ENCODE measurements at regions not wholly inside any gene's neighbourhood (a gene's known extent, or its start where the extent isn't known, plus 50 kb on each side); places are given as distances from the start of the nearest gene placed in this dataset.

GRCh38 chr3:145578471-145578870 is 582.5 kb downstream of the PLOD2 start:
- Histone ChIP-seq H3K9ac (ENCODE audit: extremely low read depth, insufficient read length, low read length) (no peak overlapping the region), H2BK12ac (ENCODE audit: insufficient read length, low read depth, low read length) (no peak overlapping the region), H3K14ac (ENCODE audit: insufficient read depth, low read length) (no peak overlapping the region), H3K79me2 (ENCODE audit: insufficient read depth, low read length) (no peaks in the 10 kb centered on the region), H3K4me1 (ENCODE audit: insufficient read depth, low read length) (no peaks in the 10 kb centered on the region), H2AK5ac (ENCODE audit: insufficient read length, low read length) (no peak overlapping the region), H4K91ac (ENCODE audit: insufficient read length, low read depth, low read length) (no peak overlapping the region), H3K23me2 (ENCODE audit: insufficient read length, low read depth, low read length, poor library complexity, severe bottlenecking) (no peaks in the 10 kb centered on the region), H3K56ac (ENCODE audit: insufficient read length, low read depth, low read length) (no peak overlapping the region), H3T11ph (ENCODE audit: low read length) (no peak overlapping the region), H2BK15ac (ENCODE audit: low read depth, low read length) (no peak overlapping the region), H3K23ac (ENCODE audit: insufficient read length, low read depth, low read length) (no peak overlapping the region), H2BK120ac (ENCODE audit: low read depth, low read length, poor library complexity, severe bottlenecking) (no peak overlapping the region), H3K27me3 (ENCODE audit: insufficient read depth, low read length) (no peaks in the 10 kb centered on the region), H2AFZ (ENCODE audit: low read length) (no peak overlapping the region), H3K27ac (ENCODE audit: insufficient read length, low read depth, low read length) (no peak overlapping the region), H4K20me1 (ENCODE audit: control insufficient read depth, insufficient read depth, insufficient read length) (no peaks in the 10 kb centered on the region), H3K79me1 (ENCODE audit: insufficient read depth, low read depth, low read length, poor library complexity, severe bottlenecking) (no peaks in the 10 kb centered on the region), H4K8ac (replicated peaks; ENCODE audit: insufficient read length, low read depth, low read length) (no peak overlapping the region), H2BK20ac (ENCODE audit: low read depth, low read length, poor library complexity, severe bottlenecking) (no peak overlapping the region), H3K9me3 (ENCODE audit: control insufficient read depth, low read depth, low read length) (no peaks in the 10 kb centered on the region), H3K18ac (ENCODE audit: insufficient read length, low read depth, low read length) (no peak overlapping the region), H3K4ac (ENCODE audit: low read depth, low read length) (no peak overlapping the region), H2BK5ac (ENCODE audit: insufficient read length, low read length) (no peak overlapping the region), H4K5ac (ENCODE audit: insufficient read length, low read depth, low read length) (no peak overlapping the region), H3K4me2 (ENCODE audit: insufficient read depth, insufficient read length, low read length) (no peak overlapping the region)
- no peaks in the 10 kb centered on the region for H3K27me3 Mint-ChIP-seq (ENCODE audit: low read depth)
- no CpG with 5 or more reads among the region's 1 CpG for WGBS (ENCODE audit: extremely low coverage, insufficient read length, low lambda C conversion rate)
- H3K4me3 Mint-ChIP-seq = no peak overlapping the region
- no peak for TF ChIP-seq CTCF (conservative IDR thresholded peaks at IDR 0.05)
- no peak for DNase-seq
- H3K27ac Mint-ChIP-seq = no peak overlapping the region
- H3K4me1 Mint-ChIP-seq = no peaks in the 10 kb centered on the region
- H3K9me3 Mint-ChIP-seq = no peaks in the 10 kb centered on the region
- H3K36me3 Mint-ChIP-seq (ENCODE audit: insufficient read depth in 1 of 3, low read depth in 3 of 3) = no peaks in the 10 kb centered on the region

All from H9 (cell line).